ENCODE measurements at regions not wholly inside any gene's neighbourhood (a gene's known extent, or its start where the extent isn't known, plus 50 kb on each side); places are given as distances from the start of the nearest gene placed in this dataset.

DNA sequence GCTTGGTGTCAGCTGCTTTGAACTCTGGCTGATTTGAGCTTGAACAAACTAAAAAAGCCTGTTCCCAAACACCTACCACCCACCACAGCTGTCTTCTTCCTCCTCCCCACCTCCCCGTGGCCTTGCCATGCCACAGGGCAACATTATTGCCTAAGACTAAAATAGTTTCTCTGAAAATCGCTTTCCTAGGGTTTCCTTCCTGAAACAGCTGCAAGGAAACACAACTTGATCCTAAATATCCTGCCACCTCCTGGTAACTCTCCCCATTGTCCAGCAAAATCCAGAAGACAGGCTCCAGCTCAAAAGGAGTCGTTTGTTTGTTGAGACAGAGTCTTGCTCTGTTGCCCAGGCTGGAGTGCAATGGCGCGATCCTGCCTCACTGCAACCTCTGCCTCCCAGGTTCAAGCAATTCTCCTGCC, 193.9 kb upstream of the TPM1 start:
- no peaks in the 10 kb centered on the region for H3K9me3 ChIP-seq
- DNase-seq (ENCODE audit: low spot score), result no peak
- TF ChIP-seq CTCF (IDR thresholded peaks at IDR 0.05), result peak in 1 of 2 donors; percentile 33
- no peaks in the 10 kb centered on the region for H3K36me3 ChIP-seq
- H3K4me3 ChIP-seq, result no peak overlapping the region
- peaks cover 0 to 40% of the 10 kb centered on the region in 2 donors for H3K4me1 ChIP-seq
- no peak overlapping the region for H3K27ac ChIP-seq
- H3K27me3 ChIP-seq, result no peaks in the 10 kb centered on the region

- Histone ChIP-seq H3K27me3 (no peaks in the 10 kb centered on the region), H3K36me3 (no peaks in the 10 kb centered on the region), H3K9me3 (no peaks in the 10 kb centered on the region), H3K4me1 (peaks cover 0 to 37% of the 10 kb centered on the region in 2 donors), H3K27ac (no peak overlapping the region), H3K4me3 (no peak overlapping the region)
- no peak for TF ChIP-seq CTCF (IDR thresholded peaks at IDR 0.05)
- no peak for DNase-seq (ENCODE audit: low spot score)
Measured at GRCh38 chr15:62849316-62850106, 193.0 kb upstream of the TPM1 start.

DNA sequence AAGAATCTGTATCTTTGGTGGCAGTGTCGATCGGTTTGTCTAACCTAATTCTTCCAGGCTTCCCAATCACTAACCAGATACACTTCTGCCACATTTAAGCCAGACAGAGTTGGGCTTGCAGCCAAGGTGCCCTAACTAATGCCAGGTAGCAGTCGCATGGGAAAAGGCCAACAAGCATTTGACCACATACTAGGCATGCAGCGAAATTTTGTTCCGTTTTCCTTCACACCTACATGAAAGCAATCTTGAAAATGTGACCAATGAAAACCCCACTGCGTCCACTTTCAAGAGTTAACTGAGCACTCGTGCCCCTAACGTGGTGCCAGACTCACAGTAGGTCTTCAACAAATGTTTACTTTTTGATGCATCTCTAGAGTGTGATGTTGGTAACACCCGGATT, 192.2 kb upstream of the TPM1 start:
- no peak overlapping the region for H3K27ac ChIP-seq
- no peaks in the 10 kb centered on the region for H3K36me3 ChIP-seq
- no peak for DNase-seq (ENCODE audit: low spot score)
- TF ChIP-seq CTCF (IDR thresholded peaks at IDR 0.05), result no peak
- no peaks in the 10 kb centered on the region for H3K27me3 ChIP-seq
- H3K9me3 ChIP-seq, result no peaks in the 10 kb centered on the region
- peaks cover 0 to 29% of the 10 kb centered on the region in 2 donors for H3K4me1 ChIP-seq
- no peak overlapping the region for H3K4me3 ChIP-seq

DNA sequence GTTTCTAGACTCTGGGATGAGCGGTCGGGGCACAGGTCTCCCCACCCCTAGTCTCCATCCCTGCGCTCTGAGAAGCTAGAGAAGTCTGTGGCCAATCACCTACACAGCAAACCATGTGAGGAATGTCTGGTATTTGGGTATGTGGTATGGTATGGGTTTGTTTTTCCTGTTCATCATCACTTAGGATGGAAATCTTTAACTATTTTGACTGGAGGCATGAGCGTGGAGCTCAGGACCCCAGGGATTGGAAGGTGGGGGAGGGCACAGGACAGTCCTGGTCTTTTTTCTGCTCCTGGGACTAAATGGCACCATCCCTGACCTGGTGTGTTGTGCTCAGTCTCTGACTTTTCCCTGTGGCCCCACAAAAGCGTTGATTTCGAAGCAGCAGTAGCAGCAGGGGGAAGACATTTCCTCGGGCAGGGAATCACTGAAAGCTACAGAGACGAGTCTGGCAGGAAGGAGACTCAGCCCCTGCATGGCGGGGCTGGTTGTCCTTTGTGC, 191.7 kb upstream of the TPM1 start:
- H3K27me3 ChIP-seq, result no peaks in the 10 kb centered on the region
- H3K27ac ChIP-seq, result no peak overlapping the region
- no peak for DNase-seq (ENCODE audit: low spot score)
- no peaks in the 10 kb centered on the region for H3K36me3 ChIP-seq
- TF ChIP-seq CTCF (IDR thresholded peaks at IDR 0.05), result no peak
- peaks cover 0 to 26% of the 10 kb centered on the region in 2 donors for H3K4me1 ChIP-seq
- no peaks in the 10 kb centered on the region for H3K9me3 ChIP-seq
- no peak overlapping the region for H3K4me3 ChIP-seq

- H3K27me3 ChIP-seq, result no peaks in the 10 kb centered on the region
- H3K9me3 ChIP-seq, result no peaks in the 10 kb centered on the region
- TF ChIP-seq CTCF (IDR thresholded peaks at IDR 0.05), result no peak
- H3K4me3 ChIP-seq, result no peak overlapping the region
- no peaks in the 10 kb centered on the region for H3K36me3 ChIP-seq
- no peak for DNase-seq (ENCODE audit: low spot score)
- no peak overlapping the region for H3K27ac ChIP-seq
- peaks cover 0 to 20% of the 10 kb centered on the region in 2 donors for H3K4me1 ChIP-seq
Measured at GRCh38 chr15:62853114-62853840, 189.3 kb upstream of the TPM1 start.

All from right atrium auricular region (tissue), 2 donors.